ENCODE measurements at regions not wholly inside any gene's neighbourhood (a gene's known extent, or its start where the extent isn't known, plus 50 kb on each side); places are given as distances from the start of the nearest gene placed in this dataset.
"Not testable (repeated sequence)": the region's sequence is repeated elsewhere in the genome, so short reads cannot be mapped to it uniquely, and the experiment has no call there.

DNA sequence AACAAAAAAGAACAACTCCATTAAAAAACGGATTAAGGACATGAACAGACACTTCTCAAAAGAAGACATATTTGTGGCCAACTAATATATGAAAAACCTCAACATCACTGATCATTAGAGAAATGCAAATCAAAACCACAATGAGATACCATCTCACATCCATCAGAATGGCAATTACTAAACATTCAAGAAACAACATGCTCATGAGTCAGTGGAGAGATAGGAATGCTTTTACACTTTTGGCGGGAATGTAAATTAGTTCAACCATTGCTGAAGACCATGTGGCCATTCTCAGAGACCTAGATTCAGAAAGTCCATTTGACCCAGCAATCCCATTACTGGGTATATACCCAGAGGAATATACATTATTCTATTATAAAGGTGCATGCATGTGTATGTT is 1442.6 kb upstream of the B3GALT2 start:
- ATAC-seq (ENCODE audit: insufficient read depth, low read depth) (no peak), DNase-seq (no peak)
- H3K27me3 ChIP-seq (ENCODE audit: insufficient read depth, low read length, poor library complexity) = no peaks in the 10 kb centered on the region
- H3K9me3 ChIP-seq (ENCODE audit: insufficient read depth, low read length, severe bottlenecking) = no peaks in the 10 kb centered on the region
- H3K4me3 ChIP-seq (ENCODE audit: low read depth in 1 of 2, low read length in 2 of 2) = no peak overlapping the region
- no peaks in the 10 kb centered on the region for H3K79me2 ChIP-seq (ENCODE audit: insufficient read depth, low read length)
- no peaks in the 10 kb centered on the region for H4K20me1 ChIP-seq (ENCODE audit: insufficient read depth, low read length)
- H3K27ac ChIP-seq (ENCODE audit: low read length) = no peak overlapping the region
- H3K9ac ChIP-seq (ENCODE audit: low read depth, low read length) = no peak overlapping the region
- no peak overlapping the region for H3K4me2 ChIP-seq (ENCODE audit: insufficient read depth, low read length)
- H3K4me1 ChIP-seq (ENCODE audit: insufficient read depth, low read length) = no peaks in the 10 kb centered on the region
- no peaks in the 10 kb centered on the region for H3K36me3 ChIP-seq (ENCODE audit: insufficient read depth, low read length)
- TF ChIP-seq EZH2 (IDR thresholded peaks at IDR 0.05; ENCODE audit: borderline replicate concordance, low read depth, low read length, severe bottlenecking) = no peak
- TF ChIP-seq, protein P1, sequence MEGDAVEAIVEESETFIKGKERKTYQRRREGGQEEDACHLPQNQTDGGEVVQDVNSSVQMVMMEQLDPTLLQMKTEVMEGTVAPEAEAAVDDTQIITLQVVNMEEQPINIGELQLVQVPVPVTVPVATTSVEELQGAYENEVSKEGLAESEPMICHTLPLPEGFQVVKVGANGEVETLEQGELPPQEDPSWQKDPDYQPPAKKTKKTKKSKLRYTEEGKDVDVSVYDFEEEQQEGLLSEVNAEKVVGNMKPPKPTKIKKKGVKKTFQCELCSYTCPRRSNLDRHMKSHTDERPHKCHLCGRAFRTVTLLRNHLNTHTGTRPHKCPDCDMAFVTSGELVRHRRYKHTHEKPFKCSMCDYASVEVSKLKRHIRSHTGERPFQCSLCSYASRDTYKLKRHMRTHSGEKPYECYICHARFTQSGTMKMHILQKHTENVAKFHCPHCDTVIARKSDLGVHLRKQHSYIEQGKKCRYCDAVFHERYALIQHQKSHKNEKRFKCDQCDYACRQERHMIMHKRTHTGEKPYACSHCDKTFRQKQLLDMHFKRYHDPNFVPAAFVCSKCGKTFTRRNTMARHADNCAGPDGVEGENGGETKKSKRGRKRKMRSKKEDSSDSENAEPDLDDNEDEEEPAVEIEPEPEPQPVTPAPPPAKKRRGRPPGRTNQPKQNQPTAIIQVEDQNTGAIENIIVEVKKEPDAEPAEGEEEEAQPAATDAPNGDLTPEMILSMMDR (IDR thresholded peaks at IDR 0.05; ENCODE audit: borderline replicate concordance, extremely low read depth, low read length, poor library complexity, severe bottlenecking) = no peak
- no peak overlapping the region for H2AFZ ChIP-seq (ENCODE audit: low read depth, low read length)

DNA sequence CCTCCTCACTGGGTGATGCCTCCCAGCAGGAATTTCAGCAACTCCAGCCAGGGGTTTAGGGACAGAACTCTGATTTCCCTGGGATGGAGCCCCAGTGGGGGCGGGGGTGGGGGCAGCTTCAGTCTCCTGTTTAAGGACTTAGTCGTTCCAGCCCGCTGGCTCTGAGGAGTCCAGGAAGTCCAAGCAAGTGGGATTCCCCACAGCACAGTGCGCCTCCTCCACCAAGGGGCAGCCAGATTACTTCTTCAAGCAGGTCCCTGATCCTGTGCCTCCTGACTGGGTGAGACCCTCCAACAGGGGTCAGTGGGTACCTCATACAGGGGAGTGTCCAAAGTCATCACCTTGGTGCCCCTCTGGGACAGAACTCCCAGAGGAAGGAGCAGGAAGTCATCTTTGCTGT is 1438.4 kb upstream of the B3GALT2 start:
- Histone ChIP-seq H3K9ac (ENCODE audit: low read depth, low read length) (no peak overlapping the region), H3K4me2 (ENCODE audit: insufficient read depth, low read length) (no peak overlapping the region), H4K20me1 (ENCODE audit: insufficient read depth, low read length) (no peaks in the 10 kb centered on the region), H3K79me2 (ENCODE audit: insufficient read depth, low read length) (no peaks in the 10 kb centered on the region), H3K4me1 (ENCODE audit: insufficient read depth, low read length) (no peaks in the 10 kb centered on the region), H3K4me3 (ENCODE audit: low read depth in 1 of 2, low read length in 2 of 2) (no peak overlapping the region), H2AFZ (ENCODE audit: low read depth, low read length) (no peak overlapping the region), H3K27me3 (ENCODE audit: insufficient read depth, low read length, poor library complexity) (no peaks in the 10 kb centered on the region), H3K36me3 (ENCODE audit: insufficient read depth, low read length) (no peaks in the 10 kb centered on the region), H3K9me3 (ENCODE audit: insufficient read depth, low read length, severe bottlenecking) (no peaks in the 10 kb centered on the region), H3K27ac (ENCODE audit: low read length) (no peak overlapping the region)
- no peak for DNase-seq
- no peak for ATAC-seq (ENCODE audit: insufficient read depth, low read depth)
- no peak for TF ChIP-seq EZH2 (IDR thresholded peaks at IDR 0.05; ENCODE audit: borderline replicate concordance, low read depth, low read length, severe bottlenecking)
- TF ChIP-seq, protein P1 (IDR thresholded peaks at IDR 0.05; ENCODE audit: borderline replicate concordance, extremely low read depth, low read length, poor library complexity, severe bottlenecking) = no peak

DNA sequence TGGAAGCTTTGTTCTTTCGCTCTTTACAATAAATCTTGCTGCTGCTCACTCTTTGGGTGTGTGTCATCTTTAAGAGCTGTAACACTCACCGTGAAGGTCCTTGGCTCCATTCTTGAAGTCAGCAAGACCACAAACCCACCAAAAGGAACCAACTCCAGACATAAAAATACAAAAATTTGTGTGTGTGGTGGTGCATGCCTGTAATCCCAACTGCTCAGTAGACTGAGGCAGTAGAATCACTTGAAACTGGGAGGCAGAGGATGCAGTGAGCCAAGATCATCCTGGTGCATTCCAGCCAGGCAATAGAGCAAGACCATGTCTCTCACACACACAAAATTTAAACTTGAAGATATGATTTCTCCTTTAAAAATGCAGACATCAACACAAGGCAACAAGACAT is 1431.7 kb upstream of the B3GALT2 start:
- Histone ChIP-seq H3K79me2 (ENCODE audit: insufficient read depth, low read length) (no peaks in the 10 kb centered on the region), H3K4me3 (ENCODE audit: low read depth in 1 of 2, low read length in 2 of 2) (no peak overlapping the region), H2AFZ (ENCODE audit: low read depth, low read length) (no peak overlapping the region)

DNA sequence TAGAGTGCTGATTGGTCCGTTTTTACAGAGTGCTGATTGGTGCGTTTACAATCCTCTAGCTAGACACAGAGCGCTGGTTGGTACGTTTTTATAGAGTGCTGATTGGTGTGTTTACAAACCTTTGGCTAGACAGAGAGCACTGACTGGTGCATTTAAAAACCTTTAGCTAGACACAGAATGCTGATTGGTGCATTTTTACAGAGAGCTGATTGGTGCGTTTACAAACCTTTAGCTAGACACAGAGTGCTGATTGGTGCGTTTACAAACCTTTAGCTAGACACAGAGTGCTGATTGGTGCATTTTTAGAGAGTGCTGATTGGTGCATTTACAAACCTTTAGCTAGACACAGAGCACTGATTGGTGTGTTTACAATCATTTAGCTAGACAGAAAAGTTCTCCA is 1430.9 kb upstream of the B3GALT2 start:
- DNase-seq; ATAC-seq (ENCODE audit: insufficient read depth, low read depth); H3K4me2 ChIP-seq (ENCODE audit: insufficient read depth, low read length): not testable (repeated sequence)

More for the DNA sequence above, 1431.7 kb upstream of the B3GALT2 start:
- no peaks in the 10 kb centered on the region; the same call in 1 of the 2 replicates for H3K4me1 ChIP-seq (ENCODE audit: insufficient read depth, low read length)
- no peak overlapping the region for H3K27ac ChIP-seq (ENCODE audit: low read length)
- no peak for ATAC-seq (ENCODE audit: insufficient read depth, low read depth)
- H3K4me2 ChIP-seq (ENCODE audit: insufficient read depth, low read length) = no peak overlapping the region
- no peaks in the 10 kb centered on the region for H3K36me3 ChIP-seq (ENCODE audit: insufficient read depth, low read length)
- TF ChIP-seq EZH2 (IDR thresholded peaks at IDR 0.05; ENCODE audit: borderline replicate concordance, low read depth, low read length, severe bottlenecking) = no peak
- TF ChIP-seq, protein P1 (IDR thresholded peaks at IDR 0.05; ENCODE audit: borderline replicate concordance, extremely low read depth, low read length, poor library complexity, severe bottlenecking) = no peak
- H3K9me3 ChIP-seq (ENCODE audit: insufficient read depth, low read length, severe bottlenecking) = peaks cover 2% of the 10 kb centered on the region
- DNase-seq = no peak
- H4K20me1 ChIP-seq (ENCODE audit: insufficient read depth, low read length) = no peaks in the 10 kb centered on the region
- H3K9ac ChIP-seq (ENCODE audit: low read depth, low read length) = no peak overlapping the region
- no peaks in the 10 kb centered on the region for H3K27me3 ChIP-seq (ENCODE audit: insufficient read depth, low read length, poor library complexity)

More for the DNA sequence above, 1430.9 kb upstream of the B3GALT2 start:
- not testable (repeated sequence) for H3K9me3 ChIP-seq (ENCODE audit: insufficient read depth, low read length, severe bottlenecking); H3K9ac ChIP-seq (ENCODE audit: low read depth, low read length); H3K27me3 ChIP-seq (ENCODE audit: insufficient read depth, low read length, poor library complexity); H3K4me1 ChIP-seq (ENCODE audit: insufficient read depth, low read length); H2AFZ ChIP-seq (ENCODE audit: low read depth, low read length); H3K79me2 ChIP-seq (ENCODE audit: insufficient read depth, low read length); H4K20me1 ChIP-seq (ENCODE audit: insufficient read depth, low read length); H3K27ac ChIP-seq (ENCODE audit: low read length); H3K36me3 ChIP-seq (ENCODE audit: insufficient read depth, low read length)
- 0 out of 4 replicates have a peak overlapping the region, but pooled peaks of 1 of the 2 experiments have one; percentile 27 for H3K4me3 ChIP-seq (ENCODE audit: low read depth in 1 of 2, low read length in 2 of 2)
